GM23338 (cell line): ENCODE measurements at regions not wholly inside any gene's neighbourhood (a gene's known extent, or its start where the extent isn't known, plus 50 kb on each side); places are given as distances from the start of the nearest gene placed in this dataset.

ENCODE experiments used
- ATAC-seq: fragments of 200-7000 bp; cut with Tn5 transposase; 3 replicates; pipeline ENCODE4 v1.9.1; 2020
- DNase-seq: peaks from one replicate; pipeline ENCODE4 v3.0.0-alpha.2; 2015; ENCODE audit warnings: low spot score
- H2AFZ ChIP-seq: fragments of 200-600 bp; sonication (generic); 2 replicates; pipeline ENCODE4 v1.8.0; 2016; ENCODE audit warnings: antibody characterized with exemption, mild to moderate bottlenecking, moderate library complexity
- H3F3A ChIP-seq: fragments of 200-600 bp; sonication (generic); replicated peaks from 2 replicates; pipeline ENCODE4 v1.8.0; 2017; ENCODE audit warnings: antibody characterized with exemption, mixed run types, low read depth
- H3K27ac ChIP-seq: fragments of 200-600 bp; sonication (generic); 2 replicates; pipeline ENCODE4 v1.6.1; 2016; ENCODE audit warnings: low read depth
- H3K27me3 ChIP-seq: fragments of 200-600 bp; sonication (generic); 2 replicates; pipeline ENCODE4 v1.8.0; 2016; ENCODE audit warnings: mild to moderate bottlenecking, mixed run types, moderate library complexity; ENCODE audit not compliant: insufficient read depth
- H3K36me3 ChIP-seq: fragments of 200-600 bp; sonication (generic); 2 replicates; pipeline ENCODE4 v1.8.0; 2016; ENCODE audit warnings: mild to moderate bottlenecking; ENCODE audit not compliant: insufficient read depth
- H3K4me1 ChIP-seq: fragments of 200-600 bp; sonication (generic); 2 replicates; pipeline ENCODE4 v1.8.0; 2016; ENCODE audit warnings: mild to moderate bottlenecking, moderate library complexity; ENCODE audit not compliant: insufficient read depth
- H3K4me2 ChIP-seq: fragments of 200-600 bp; sonication (generic); 2 replicates; pipeline ENCODE4 v1.7.1; 2017; ENCODE audit warnings: mixed run types
- H3K4me3 ChIP-seq: fragments of 200-600 bp; sonication (generic); 2 replicates; pipeline ENCODE4 v1.6.1; 2016; ENCODE audit warnings: mixed run types
- H3K79me2 ChIP-seq: fragments of 200-600 bp; sonication (generic); replicated peaks from 2 replicates; pipeline ENCODE4 v1.8.0; 2017; ENCODE audit warnings: mild to moderate bottlenecking; ENCODE audit not compliant: insufficient read depth
- H3K9me2 ChIP-seq: fragments of 200-600 bp; sonication (generic); 2 replicates; pipeline ENCODE4 v1.8.0; 2017; ENCODE audit not compliant: insufficient read depth
- H4K20me1 ChIP-seq: fragments of 200-600 bp; sonication (generic); replicated peaks from 2 replicates; pipeline ENCODE4 v1.8.0; 2017; ENCODE audit warnings: mild to moderate bottlenecking; ENCODE audit not compliant: insufficient read depth
- H3K27ac Mint-ChIP-seq: 2 replicates; pipeline ENCODE4 v1.8.0; 2020; ENCODE audit warnings: inconsistent platforms, mild to moderate bottlenecking, moderate library complexity, mixed read lengths
- H3K27me3 Mint-ChIP-seq: 3 replicates; pipeline ENCODE4 v1.8.0; 2022; ENCODE audit warnings: low read depth, mild to moderate bottlenecking, moderate library complexity, mixed read lengths, inconsistent platforms; ENCODE audit not compliant: insufficient read depth, poor library complexity
- H3K36me3 Mint-ChIP-seq: 3 replicates; pipeline ENCODE4 v1.8.0; 2021; ENCODE audit warnings: low read depth, mild to moderate bottlenecking, inconsistent platforms, moderate library complexity, mixed read lengths
- H3K4me1 Mint-ChIP-seq: 3 replicates; pipeline ENCODE4 v1.8.0; 2020; ENCODE audit warnings: mild to moderate bottlenecking, inconsistent platforms, mixed read lengths
- H3K4me3 Mint-ChIP-seq: 3 replicates; pipeline ENCODE4 v1.8.0; 2021; ENCODE audit warnings: moderate library complexity, mild to moderate bottlenecking, inconsistent platforms, mixed read lengths
- H3K9me3 Mint-ChIP-seq: 3 replicates; pipeline ENCODE4 v1.8.0; 2020; ENCODE audit warnings: moderate library complexity, mild to moderate bottlenecking, inconsistent platforms, mixed read lengths
- CREB1 ChIP-seq: fragments of 250-450 bp; sonication (Bioruptor Pico); IDR thresholded peaks from 2 replicates; pipeline ENCODE4 v1.5.0; 2020; ENCODE audit warnings: low read depth, mild to moderate bottlenecking, moderate library complexity
- EZH2 ChIP-seq: fragments of 200-600 bp; sonication (generic); IDR thresholded peaks from one replicate; pipeline ENCODE4 v1.8.0; 2017; ENCODE audit warnings: antibody characterized with exemption, mild to moderate bottlenecking, low read depth; ENCODE audit not compliant: unreplicated experiment
- EZH2phosphoT487 ChIP-seq: fragments of 200-600 bp; sonication (generic); IDR thresholded peaks from one replicate; pipeline ENCODE4 v1.8.1; 2018; ENCODE audit warnings: antibody characterized with exemption; ENCODE audit not compliant: unreplicated experiment
- JUNB ChIP-seq: IDR thresholded peaks from one replicate; pipeline ENCODE4 v1.6.1; 2016; ENCODE audit warnings: antibody characterized with exemption; ENCODE audit not compliant: unreplicated experiment
- NANOG ChIP-seq: IDR thresholded peaks from 2 replicates; pipeline ENCODE4 v1.6.1; 2016; ENCODE audit warnings: antibody characterized with exemption, borderline replicate concordance
- POLR2AphosphoS5 ChIP-seq: IDR thresholded peaks from 2 replicates; pipeline ENCODE4 v1.6.1; 2016; ENCODE audit warnings: antibody characterized with exemption, low read depth
- REST ChIP-seq: IDR thresholded peaks from one replicate; pipeline ENCODE4 v1.6.1; 2018; ENCODE audit warnings: antibody characterized with exemption; ENCODE audit not compliant: unreplicated experiment
- STAT1 ChIP-seq: IDR thresholded peaks from one replicate; pipeline ENCODE4 v1.6.1; 2016; ENCODE audit warnings: antibody characterized with exemption; ENCODE audit not compliant: unreplicated experiment
- ZNF114 ChIP-seq: fragments of 250-450 bp; sonication (Bioruptor Pico); IDR thresholded peaks from 2 replicates; pipeline ENCODE4 v1.5.0; 2020; ENCODE audit warnings: mild to moderate bottlenecking, moderate library complexity
- ZNF331 ChIP-seq: fragments of 250-450 bp; sonication (Bioruptor Pico); IDR thresholded peaks from 2 replicates; pipeline ENCODE4 v1.5.0; 2020; ENCODE audit warnings: low read depth, mild to moderate bottlenecking, moderate library complexity
- ZNF462 ChIP-seq: fragments of 250-450 bp; sonication (Bioruptor Pico); IDR thresholded peaks from 2 replicates; pipeline ENCODE4 v1.5.0; 2020; ENCODE audit warnings: mild to moderate bottlenecking, moderate library complexity
- TF ChIP-seq, protein P1 (sequence below), 2 experiments: fragments of 200-600 bp in 1 of 2; sonication (generic) in 1 of 2; conservative IDR thresholded peaks; 2 replicates each; pipeline versions ENCODE4 v1.5.1 to v1.6.1; 2016 to 2017; ENCODE audit warnings: antibody characterized with exemption in 2 of 2, low read depth in 2 of 2, mild to moderate bottlenecking in 2 of 2, moderate library complexity in 1 of 2
- TF ChIP-seq, protein P2 (sequence below): IDR thresholded peaks from 2 replicates; pipeline ENCODE4 v1.6.1; 2016; ENCODE audit warnings: antibody characterized with exemption

DNA sequence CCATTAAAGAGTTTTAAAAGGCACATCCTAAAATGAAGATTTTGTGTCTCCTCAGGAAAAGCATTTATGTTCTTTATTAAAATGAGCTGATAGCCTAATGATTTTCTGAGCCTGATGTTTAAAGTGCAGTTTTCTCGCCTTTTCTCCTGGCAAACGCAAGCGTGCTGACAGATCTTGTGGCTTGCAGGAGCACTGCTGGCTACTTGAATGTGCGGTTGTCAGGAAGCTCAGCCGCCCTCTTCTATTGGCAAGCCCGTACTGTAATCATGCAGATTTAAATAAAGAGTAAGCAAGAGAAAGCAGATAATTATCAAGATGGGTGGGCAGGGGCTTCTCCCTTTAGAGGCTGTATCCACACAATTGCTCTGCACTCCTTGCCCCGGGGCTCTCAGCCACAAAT lies 139.5 kb upstream of the SPHKAP start:
- peaks cover 7% of the 10 kb centered on the region for H3K9me3 Mint-ChIP-seq
- Histone ChIP-seq H3K27me3 (no peaks in the 10 kb centered on the region), H3K9me2 (no peaks in the 10 kb centered on the region), H3K36me3 (no peaks in the 10 kb centered on the region), H3F3A (no peaks in the 10 kb centered on the region), H3K27ac (no peak overlapping the region), H3K4me2 (no peak overlapping the region), H3K4me1 (no peaks in the 10 kb centered on the region), H3K4me3 (no peak overlapping the region), H2AFZ (no peak overlapping the region), H4K20me1 (no peaks in the 10 kb centered on the region), H3K79me2 (no peaks in the 10 kb centered on the region)
- H3K27ac Mint-ChIP-seq = no peak overlapping the region
- no peak overlapping the region for H3K4me3 Mint-ChIP-seq
- no peak for ATAC-seq
- H3K36me3 Mint-ChIP-seq = 0 out of 3 replicates have a peak, but pooled peaks cover under 1% of the 10 kb centered on the region
- TF ChIP-seq ZNF331 (CRISPR knock-in tag) (no peak), STAT1 (no peak), POLR2AphosphoS5 (no peak), ZNF462 (no peak), EZH2phosphoT487 (no peak), REST (no peak), JUNB (no peak), NANOG (no peak), CREB1 (CRISPR knock-in tag) (no peak), EZH2 (no peak), ZNF114 (CRISPR knock-in tag) (no peak)
- TF ChIP-seq, protein P1, sequence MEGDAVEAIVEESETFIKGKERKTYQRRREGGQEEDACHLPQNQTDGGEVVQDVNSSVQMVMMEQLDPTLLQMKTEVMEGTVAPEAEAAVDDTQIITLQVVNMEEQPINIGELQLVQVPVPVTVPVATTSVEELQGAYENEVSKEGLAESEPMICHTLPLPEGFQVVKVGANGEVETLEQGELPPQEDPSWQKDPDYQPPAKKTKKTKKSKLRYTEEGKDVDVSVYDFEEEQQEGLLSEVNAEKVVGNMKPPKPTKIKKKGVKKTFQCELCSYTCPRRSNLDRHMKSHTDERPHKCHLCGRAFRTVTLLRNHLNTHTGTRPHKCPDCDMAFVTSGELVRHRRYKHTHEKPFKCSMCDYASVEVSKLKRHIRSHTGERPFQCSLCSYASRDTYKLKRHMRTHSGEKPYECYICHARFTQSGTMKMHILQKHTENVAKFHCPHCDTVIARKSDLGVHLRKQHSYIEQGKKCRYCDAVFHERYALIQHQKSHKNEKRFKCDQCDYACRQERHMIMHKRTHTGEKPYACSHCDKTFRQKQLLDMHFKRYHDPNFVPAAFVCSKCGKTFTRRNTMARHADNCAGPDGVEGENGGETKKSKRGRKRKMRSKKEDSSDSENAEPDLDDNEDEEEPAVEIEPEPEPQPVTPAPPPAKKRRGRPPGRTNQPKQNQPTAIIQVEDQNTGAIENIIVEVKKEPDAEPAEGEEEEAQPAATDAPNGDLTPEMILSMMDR (conservative IDR thresholded peaks at IDR 0.05; ENCODE audit: low read depth in 2 of 2) = no peak
- TF ChIP-seq, protein P2, sequence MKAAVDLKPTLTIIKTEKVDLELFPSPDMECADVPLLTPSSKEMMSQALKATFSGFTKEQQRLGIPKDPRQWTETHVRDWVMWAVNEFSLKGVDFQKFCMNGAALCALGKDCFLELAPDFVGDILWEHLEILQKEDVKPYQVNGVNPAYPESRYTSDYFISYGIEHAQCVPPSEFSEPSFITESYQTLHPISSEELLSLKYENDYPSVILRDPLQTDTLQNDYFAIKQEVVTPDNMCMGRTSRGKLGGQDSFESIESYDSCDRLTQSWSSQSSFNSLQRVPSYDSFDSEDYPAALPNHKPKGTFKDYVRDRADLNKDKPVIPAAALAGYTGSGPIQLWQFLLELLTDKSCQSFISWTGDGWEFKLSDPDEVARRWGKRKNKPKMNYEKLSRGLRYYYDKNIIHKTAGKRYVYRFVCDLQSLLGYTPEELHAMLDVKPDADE = no peak
- no peaks in the 10 kb centered on the region for H3K4me1 Mint-ChIP-seq
- no peak for DNase-seq
- no peaks in the 10 kb centered on the region for H3K27me3 Mint-ChIP-seq
